ENCODE measurements at regions not wholly inside any gene's neighbourhood (a gene's known extent, or its start where the extent isn't known, plus 50 kb on each side); places are given as distances from the start of the nearest gene placed in this dataset.

GRCh38 chr7:126041472-126041871 lies 1111.8 kb upstream of the POT1 start:
- Histone ChIP-seq H3K27me3 (ENCODE audit: control insufficient read depth, insufficient read depth, low read length) (no peaks in the 10 kb centered on the region), H3K9me3 (ENCODE audit: control insufficient read depth, insufficient read depth, low read length) (no peaks in the 10 kb centered on the region), H3K36me3 (ENCODE audit: control insufficient read depth, insufficient read depth, low read length) (no peaks in the 10 kb centered on the region), H3K4me3 (ENCODE audit: low read depth, low read length) (no peak overlapping the region), H3K27ac (ENCODE audit: low read depth, low read length) (no peak overlapping the region), H3K4me1 (ENCODE audit: control insufficient read depth, insufficient read depth, low read length) (peaks cover 4% of the 10 kb centered on the region)
- DNase-seq (ENCODE audit: low read depth in 4 of 6, low spot score in 6 of 6), result no peak
- WGBS (ENCODE audit: insufficient coverage), result 97% methylated on average over 3 of the region's 5 CpGs

- Histone ChIP-seq H3K9me3 (ENCODE audit: control insufficient read depth, insufficient read depth, low read length) (no peaks in the 10 kb centered on the region), H3K4me1 (ENCODE audit: control insufficient read depth, insufficient read depth, low read length) (peaks cover 4% of the 10 kb centered on the region), H3K4me3 (ENCODE audit: low read depth, low read length) (no peak overlapping the region), H3K36me3 (ENCODE audit: control insufficient read depth, insufficient read depth, low read length) (no peaks in the 10 kb centered on the region), H3K27ac (ENCODE audit: low read depth, low read length) (no peak overlapping the region), H3K27me3 (ENCODE audit: control insufficient read depth, insufficient read depth, low read length) (no peaks in the 10 kb centered on the region)
- DNase-seq (ENCODE audit: low read depth in 4 of 6, low spot score in 6 of 6), result no peak
- WGBS (ENCODE audit: insufficient coverage), result 80% methylated on average over 18 of the region's 18 CpGs
Measured at GRCh38 chr7:126040114-126041045, 1110.8 kb upstream of the POT1 start.

- Histone ChIP-seq H3K27ac (ENCODE audit: low read depth, low read length) (no peak overlapping the region), H3K9me3 (ENCODE audit: control insufficient read depth, insufficient read depth, low read length) (no peaks in the 10 kb centered on the region), H3K4me1 (ENCODE audit: control insufficient read depth, insufficient read depth, low read length) (no peaks in the 10 kb centered on the region), H3K4me3 (ENCODE audit: low read depth, low read length) (no peak overlapping the region), H3K36me3 (ENCODE audit: control insufficient read depth, insufficient read depth, low read length) (no peaks in the 10 kb centered on the region), H3K27me3 (ENCODE audit: control insufficient read depth, insufficient read depth, low read length) (no peaks in the 10 kb centered on the region)
- DNase-seq (ENCODE audit: low read depth in 4 of 6, low spot score in 6 of 6), result peak in 3 of 6 donors; percentile 5 to 74 (median 20)
- 0% methylated on average over 1 of the region's 3 CpGs for whole genome bisulfite sequencing (ENCODE audit: insufficient coverage)
Measured at GRCh38 chr7:126026421-126027088, 1096.9 kb upstream of the POT1 start.

- Histone ChIP-seq H3K9me3 (ENCODE audit: control insufficient read depth, insufficient read depth, low read length) (no peaks in the 10 kb centered on the region), H3K4me1 (ENCODE audit: control insufficient read depth, insufficient read depth, low read length) (no peaks in the 10 kb centered on the region), H3K4me3 (ENCODE audit: low read depth, low read length) (no peak overlapping the region), H3K27me3 (ENCODE audit: control insufficient read depth, insufficient read depth, low read length) (no peaks in the 10 kb centered on the region), H3K27ac (ENCODE audit: low read depth, low read length) (no peak overlapping the region), H3K36me3 (ENCODE audit: control insufficient read depth, insufficient read depth, low read length) (no peaks in the 10 kb centered on the region)
- DNase-seq (ENCODE audit: low read depth in 4 of 6, low spot score in 6 of 6), result no peak
Measured at GRCh38 chr7:126022452-126022851, 1092.8 kb upstream of the POT1 start.

- no peaks in the 10 kb centered on the region for H3K36me3 ChIP-seq (ENCODE audit: control insufficient read depth, insufficient read depth, low read length)
- no peak overlapping the region for H3K27ac ChIP-seq (ENCODE audit: low read depth, low read length)
- no peak overlapping the region for H3K4me3 ChIP-seq (ENCODE audit: low read depth, low read length)
- H3K27me3 ChIP-seq (ENCODE audit: control insufficient read depth, insufficient read depth, low read length), result no peaks in the 10 kb centered on the region
- WGBS (ENCODE audit: insufficient coverage), result no CpG with 5 or more reads among the region's 1 CpG
- no peak for DNase-seq (ENCODE audit: low read depth in 4 of 6, low spot score in 6 of 6)
- H3K4me1 ChIP-seq (ENCODE audit: control insufficient read depth, insufficient read depth, low read length), result no peaks in the 10 kb centered on the region
- peaks cover 2% of the 10 kb centered on the region for H3K9me3 ChIP-seq (ENCODE audit: control insufficient read depth, insufficient read depth, low read length)
Measured at GRCh38 chr7:126016722-126017121, 1087.1 kb upstream of the POT1 start.

- no peaks in the 10 kb centered on the region for H3K4me1 ChIP-seq (ENCODE audit: control insufficient read depth, insufficient read depth, low read length)
- DNase-seq (ENCODE audit: low read depth in 4 of 6, low spot score in 6 of 6), result no peak
- 94% methylated on average over 2 of the region's 4 CpGs for WGBS (ENCODE audit: insufficient coverage)
- no peaks in the 10 kb centered on the region for H3K27me3 ChIP-seq (ENCODE audit: control insufficient read depth, insufficient read depth, low read length)
- no peak overlapping the region for H3K27ac ChIP-seq (ENCODE audit: low read depth, low read length)
- H3K4me3 ChIP-seq (ENCODE audit: low read depth, low read length), result no peak overlapping the region
- no peaks in the 10 kb centered on the region for H3K9me3 ChIP-seq (ENCODE audit: control insufficient read depth, insufficient read depth, low read length)
- H3K36me3 ChIP-seq (ENCODE audit: control insufficient read depth, insufficient read depth, low read length), result no peaks in the 10 kb centered on the region
Measured at GRCh38 chr7:126005064-126005463, 1075.4 kb upstream of the POT1 start.

GRCh38 chr7:126001349-126001748 lies 1071.7 kb upstream of the POT1 start:
- no peaks in the 10 kb centered on the region for H3K4me1 ChIP-seq (ENCODE audit: control insufficient read depth, insufficient read depth, low read length)
- no peaks in the 10 kb centered on the region for H3K9me3 ChIP-seq (ENCODE audit: control insufficient read depth, insufficient read depth, low read length)
- no peaks in the 10 kb centered on the region for H3K27me3 ChIP-seq (ENCODE audit: control insufficient read depth, insufficient read depth, low read length)
- H3K4me3 ChIP-seq (ENCODE audit: low read depth, low read length), result no peak overlapping the region
- no CpG with 5 or more reads among the region's 1 CpG for WGBS (ENCODE audit: insufficient coverage)
- peak in 3 of 6 donors; percentile 1 to 36 (median 23) for DNase-seq (ENCODE audit: low read depth in 4 of 6, low spot score in 6 of 6)
- H3K27ac ChIP-seq (ENCODE audit: low read depth, low read length), result no peak overlapping the region
- H3K36me3 ChIP-seq (ENCODE audit: control insufficient read depth, insufficient read depth, low read length), result no peaks in the 10 kb centered on the region

GRCh38 chr7:125984795-125985194 lies 1055.2 kb upstream of the POT1 start:
- 100% methylated on average over 2 of the region's 3 CpGs for WGBS (ENCODE audit: insufficient coverage)
- Histone ChIP-seq H3K4me1 (ENCODE audit: control insufficient read depth, insufficient read depth, low read length) (no peaks in the 10 kb centered on the region), H3K9me3 (ENCODE audit: control insufficient read depth, insufficient read depth, low read length) (no peaks in the 10 kb centered on the region), H3K36me3 (ENCODE audit: control insufficient read depth, insufficient read depth, low read length) (no peaks in the 10 kb centered on the region), H3K27me3 (ENCODE audit: control insufficient read depth, insufficient read depth, low read length) (no peaks in the 10 kb centered on the region), H3K27ac (ENCODE audit: low read depth, low read length) (no peak overlapping the region), H3K4me3 (ENCODE audit: low read depth, low read length) (no peak overlapping the region)
- DNase-seq (ENCODE audit: low read depth in 4 of 6, low spot score in 6 of 6), result no peak

GRCh38 chr7:125971656-125972055 lies 1042.0 kb upstream of the POT1 start:
- WGBS (ENCODE audit: insufficient coverage), result no CpG with 5 or more reads among the region's 2 CpGs

More at GRCh38 chr7:125971656-125972055, 1042.0 kb upstream of the POT1 start:
- no peak overlapping the region for H3K27ac ChIP-seq (ENCODE audit: low read depth, low read length)
- no peaks in the 10 kb centered on the region for H3K9me3 ChIP-seq (ENCODE audit: control insufficient read depth, insufficient read depth, low read length)
- no peaks in the 10 kb centered on the region for H3K4me1 ChIP-seq (ENCODE audit: control insufficient read depth, insufficient read depth, low read length)
- DNase-seq (ENCODE audit: low read depth in 4 of 6, low spot score in 6 of 6), result no peak
- H3K4me3 ChIP-seq (ENCODE audit: low read depth, low read length), result no peak overlapping the region
- no peaks in the 10 kb centered on the region for H3K36me3 ChIP-seq (ENCODE audit: control insufficient read depth, insufficient read depth, low read length)
- no peaks in the 10 kb centered on the region for H3K27me3 ChIP-seq (ENCODE audit: control insufficient read depth, insufficient read depth, low read length)
